ENCODE measurements at regions not wholly inside any gene's neighbourhood (a gene's known extent, or its start where the extent isn't known, plus 50 kb on each side); places are given as distances from the start of the nearest gene placed in this dataset.

- no peak for TF ChIP-seq ZFX (IDR thresholded peaks at IDR 0.05)
- no peak for TF ChIP-seq CTCF (conservative IDR thresholded peaks at IDR 0.05)
Observed at GRCh38 chr5:20098694-20099093, 110.7 kb upstream of the CDH18 start.

GRCh38 chr5:20088361-20088760 is 100.4 kb upstream of the CDH18 start:
- no peak overlapping the region for H3K27ac ChIP-seq
- TF ChIP-seq CTCF (conservative IDR thresholded peaks at IDR 0.05): no peak
- no peak for TF ChIP-seq ZFX (IDR thresholded peaks at IDR 0.05)

More at GRCh38 chr5:20098694-20099093, 110.7 kb upstream of the CDH18 start:
- H3K27ac ChIP-seq: no peak overlapping the region

- TF ChIP-seq CTCF (conservative IDR thresholded peaks at IDR 0.05) (no peak), ZFX (IDR thresholded peaks at IDR 0.05) (no peak)
Observed at GRCh38 chr5:20087299-20087698, 99.3 kb upstream of the CDH18 start.

GRCh38 chr5:20077186-20077585 is 89.2 kb upstream of the CDH18 start:
- no peak overlapping the region for H3K27ac ChIP-seq
- TF ChIP-seq ZFX (IDR thresholded peaks at IDR 0.05) (no peak), CTCF (conservative IDR thresholded peaks at IDR 0.05) (no peak)

More at GRCh38 chr5:20087299-20087698, 99.3 kb upstream of the CDH18 start:
- H3K27ac ChIP-seq: no peak overlapping the region

- H3K27ac ChIP-seq: peak overlapping the region; percentile 38; the same call in 1 of the 2 replicates
- TF ChIP-seq CTCF (conservative IDR thresholded peaks at IDR 0.05): no peak
- TF ChIP-seq ZFX (IDR thresholded peaks at IDR 0.05): no peak
Observed at GRCh38 chr5:20056933-20057332, 68.9 kb upstream of the CDH18 start.

- H3K27ac ChIP-seq: no peak overlapping the region
- TF ChIP-seq CTCF (conservative IDR thresholded peaks at IDR 0.05): no peak
- TF ChIP-seq ZFX (IDR thresholded peaks at IDR 0.05): no peak
Observed at GRCh38 chr5:20055301-20055700, 67.3 kb upstream of the CDH18 start.

GRCh38 chr5:20050262-20050661 is 62.3 kb upstream of the CDH18 start:
- H3K27ac ChIP-seq: no peak overlapping the region
- TF ChIP-seq CTCF (conservative IDR thresholded peaks at IDR 0.05) (no peak), ZFX (IDR thresholded peaks at IDR 0.05) (no peak)

Data from C4-2B (cell line).